ENCODE measurements at regions not wholly inside any gene's neighbourhood (a gene's known extent, or its start where the extent isn't known, plus 50 kb on each side); places are given as distances from the start of the nearest gene placed in this dataset.

GRCh38 chr5:167269146-167269545 lies 1022.3 kb upstream of the WWC1 start:
- CTCF ChIA-PET: no interaction called here
- POLR2A ChIA-PET: no interaction called here

DNA sequence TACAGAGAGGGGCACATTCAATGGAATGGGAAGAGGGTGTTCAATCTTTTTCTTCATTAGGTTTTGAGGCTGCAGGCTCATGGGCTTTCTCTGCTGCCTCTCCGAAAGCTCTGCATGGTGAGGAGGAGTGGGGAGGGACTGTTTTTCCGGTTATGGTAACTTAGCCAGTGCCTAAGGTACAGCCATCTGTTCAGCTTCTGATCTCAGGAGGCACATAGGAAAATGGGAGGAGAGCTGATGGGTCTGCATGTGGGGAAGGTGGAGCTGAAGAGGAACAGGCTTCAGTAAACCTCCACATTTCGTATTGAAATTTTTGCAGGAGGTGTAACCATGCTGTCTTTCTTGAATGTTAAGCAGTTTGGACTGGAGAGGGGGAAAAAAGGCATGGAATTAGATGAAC lies 1020.4 kb upstream of the WWC1 start:
- ChIA-PET CTCF (interaction anchor here (1.1 kb wide), 1 partner anchor 10 kb away, joined by 6 read pairs; no protein-coding TSS in a partner anchor), POLR2A (no interaction called here)
- DNase-seq (ENCODE audit: extremely low spot score): no peak
- TF ChIP-seq CTCF (IDR thresholded peaks at IDR 0.05; ENCODE audit: control extremely low read depth, extremely low read depth, low read depth, missing control alignments): no peak

More at GRCh38 chr5:167269146-167269545, 1022.3 kb upstream of the WWC1 start:
- DNase-seq (ENCODE audit: extremely low spot score): no peak
- no peak for TF ChIP-seq CTCF (IDR thresholded peaks at IDR 0.05; ENCODE audit: control extremely low read depth, extremely low read depth, low read depth, missing control alignments)

GRCh38 chr5:167271511-167271910 lies 1019.9 kb upstream of the WWC1 start:
- ChIA-PET CTCF (no interaction called here), POLR2A (no interaction called here)
- no peak for TF ChIP-seq CTCF (IDR thresholded peaks at IDR 0.05; ENCODE audit: control extremely low read depth, extremely low read depth, low read depth, missing control alignments)
- no peak for DNase-seq (ENCODE audit: extremely low spot score)

DNA sequence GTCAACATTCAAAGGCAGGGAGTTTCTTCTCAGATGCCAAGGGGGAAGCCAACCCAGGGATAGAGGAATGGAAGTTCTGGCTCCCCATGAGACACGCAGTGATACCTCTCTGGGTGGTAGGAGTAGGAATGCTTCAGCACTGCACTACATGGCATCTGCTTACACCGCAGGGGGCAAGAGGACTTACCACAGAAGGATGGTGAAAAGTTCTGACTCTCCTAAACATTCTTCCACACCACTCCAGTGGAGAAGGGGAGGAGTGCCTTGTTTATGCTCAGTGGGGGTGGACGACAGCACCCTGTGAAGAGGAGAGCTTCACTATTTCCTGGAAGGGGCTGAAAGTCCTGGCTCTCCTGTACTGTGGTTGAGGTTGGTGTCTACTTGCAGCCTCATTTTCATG lies 1011.3 kb upstream of the WWC1 start:
- ChIA-PET POLR2A (no interaction called here), CTCF (no interaction called here)
- no peak for DNase-seq (ENCODE audit: extremely low spot score)
- no peak for TF ChIP-seq CTCF (IDR thresholded peaks at IDR 0.05; ENCODE audit: control extremely low read depth, extremely low read depth, low read depth, missing control alignments)

GRCh38 chr5:167281925-167282324 lies 1009.5 kb upstream of the WWC1 start:
- CTCF ChIA-PET: interaction anchor here (1.3 kb wide), 1 partner anchor 12 kb away, joined by 3 read pairs; no protein-coding TSS in a partner anchor
- no peak for DNase-seq (ENCODE audit: extremely low spot score)
- POLR2A ChIA-PET: no interaction called here
- no peak for TF ChIP-seq CTCF (IDR thresholded peaks at IDR 0.05; ENCODE audit: control extremely low read depth, extremely low read depth, low read depth, missing control alignments)

DNA sequence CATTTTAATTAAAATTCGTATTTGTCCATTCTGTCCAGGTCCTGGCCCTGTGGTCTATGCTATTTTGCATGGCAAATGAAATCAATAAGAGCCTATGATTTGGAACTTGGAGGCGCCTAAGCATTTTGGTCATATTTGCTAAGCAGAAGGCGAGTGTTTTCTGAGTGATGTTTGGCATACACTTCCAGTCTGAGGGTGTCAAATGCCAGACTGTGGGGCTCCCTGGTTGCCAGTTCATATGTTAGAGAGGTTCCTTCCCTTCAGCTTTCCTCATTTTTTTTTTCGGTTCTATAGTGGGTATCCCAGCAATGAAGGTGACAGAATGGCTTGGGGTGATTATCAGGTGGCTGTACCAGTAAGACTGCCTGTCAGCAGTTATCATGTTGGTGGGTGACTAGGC lies 1007.8 kb upstream of the WWC1 start:
- no peak for TF ChIP-seq CTCF (IDR thresholded peaks at IDR 0.05; ENCODE audit: control extremely low read depth, extremely low read depth, low read depth, missing control alignments)
- no peak for DNase-seq (ENCODE audit: extremely low spot score)
- CTCF ChIA-PET: no interaction called here
- POLR2A ChIA-PET: no interaction called here

Data from GM10248 (cell line).